Calu3 (cell line): ENCODE measurements at regions not wholly inside any gene's neighbourhood (a gene's known extent, or its start where the extent isn't known, plus 50 kb on each side); places are given as distances from the start of the nearest gene placed in this dataset.

Experiments
- BruUV-seq: library from RNA; stranded (reverse); fragments of 400-500 nt; replicated peaks from 2 replicates; lab custom pipeline; 2021; lab: Mats Ljungman, UMichigan
- CTCF ChIA-PET: fragments of 300-600 bp; sonication (Branson Sonifier 250); formaldehyde crosslinking; loops from one replicate; lab custom pipeline; 2022; ENCODE audit warnings: antibody characterized with exemption; lab: Charles Lee
- DNase-seq: peaks from one replicate; pipeline ENCODE4 v3.0.0; 2022
- H3K27ac Mint-ChIP-seq: one replicate; pipeline ENCODE4 v1.8.0; 2022; ENCODE audit warnings: mixed read lengths; ENCODE audit not compliant: unreplicated experiment
- H3K27me3 Mint-ChIP-seq: one replicate; pipeline ENCODE4 v1.8.0; 2022; ENCODE audit warnings: mixed read lengths; ENCODE audit not compliant: unreplicated experiment
- H3K36me3 Mint-ChIP-seq: one replicate; pipeline ENCODE4 v1.8.0; 2022; ENCODE audit warnings: mild to moderate bottlenecking, moderate library complexity, mixed read lengths; ENCODE audit not compliant: insufficient read depth, unreplicated experiment
- H3K4me1 Mint-ChIP-seq: one replicate; pipeline ENCODE4 v1.8.0; 2022; ENCODE audit warnings: mild to moderate bottlenecking, low read depth, mixed read lengths; ENCODE audit not compliant: unreplicated experiment
- H3K4me3 Mint-ChIP-seq: one replicate; pipeline ENCODE4 v1.8.0; 2022; ENCODE audit warnings: mild to moderate bottlenecking, low read depth, moderate library complexity, mixed read lengths; ENCODE audit not compliant: unreplicated experiment
- H3K9me3 Mint-ChIP-seq: one replicate; pipeline ENCODE4 v1.8.0; 2022; ENCODE audit warnings: low read depth, mixed read lengths; ENCODE audit not compliant: unreplicated experiment
- intact Hi-C: fragments of 100-400 bp; cut with micrococcal nuclease; formaldehyde crosslinking; loops from one replicate; pipeline ENCODE4 v1.10.0; 2022; ENCODE audit not compliant: unreplicated experiment
- TF ChIP-seq, protein P1 (sequence below): fragments of 200-600 bp; IDR thresholded peaks from one replicate; pipeline ENCODE4 v1.8.0; 2022; ENCODE audit warnings: antibody characterized with exemption; ENCODE audit not compliant: unreplicated experiment

DNA sequence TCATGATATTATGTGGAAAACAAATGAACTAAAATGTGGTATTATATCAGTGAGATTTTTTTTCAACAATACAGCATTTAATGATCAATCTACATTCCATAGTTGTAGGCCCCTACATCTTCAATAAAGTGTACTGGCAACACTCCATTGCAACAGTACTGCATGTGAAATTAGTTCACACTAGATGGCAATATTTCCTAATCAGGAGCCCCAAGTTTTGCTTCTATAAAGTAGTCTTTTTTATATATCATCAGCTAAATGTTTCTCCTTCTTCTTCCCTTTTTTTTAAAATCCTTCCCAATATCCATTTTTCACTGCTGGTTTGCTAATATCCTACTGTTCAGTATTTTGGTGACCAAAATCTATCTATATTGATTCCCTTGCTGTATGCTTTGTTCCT lies 528.3 kb upstream of the ATXN8OS start:
- TF ChIP-seq, protein P1, sequence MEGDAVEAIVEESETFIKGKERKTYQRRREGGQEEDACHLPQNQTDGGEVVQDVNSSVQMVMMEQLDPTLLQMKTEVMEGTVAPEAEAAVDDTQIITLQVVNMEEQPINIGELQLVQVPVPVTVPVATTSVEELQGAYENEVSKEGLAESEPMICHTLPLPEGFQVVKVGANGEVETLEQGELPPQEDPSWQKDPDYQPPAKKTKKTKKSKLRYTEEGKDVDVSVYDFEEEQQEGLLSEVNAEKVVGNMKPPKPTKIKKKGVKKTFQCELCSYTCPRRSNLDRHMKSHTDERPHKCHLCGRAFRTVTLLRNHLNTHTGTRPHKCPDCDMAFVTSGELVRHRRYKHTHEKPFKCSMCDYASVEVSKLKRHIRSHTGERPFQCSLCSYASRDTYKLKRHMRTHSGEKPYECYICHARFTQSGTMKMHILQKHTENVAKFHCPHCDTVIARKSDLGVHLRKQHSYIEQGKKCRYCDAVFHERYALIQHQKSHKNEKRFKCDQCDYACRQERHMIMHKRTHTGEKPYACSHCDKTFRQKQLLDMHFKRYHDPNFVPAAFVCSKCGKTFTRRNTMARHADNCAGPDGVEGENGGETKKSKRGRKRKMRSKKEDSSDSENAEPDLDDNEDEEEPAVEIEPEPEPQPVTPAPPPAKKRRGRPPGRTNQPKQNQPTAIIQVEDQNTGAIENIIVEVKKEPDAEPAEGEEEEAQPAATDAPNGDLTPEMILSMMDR, result no peak
- Mint-ChIP-seq H3K4me3 (no peak overlapping the region), H3K27me3 (no peaks in the 10 kb centered on the region), H3K4me1 (no peaks in the 10 kb centered on the region), H3K9me3 (no peaks in the 10 kb centered on the region), H3K36me3 (no peaks in the 10 kb centered on the region), H3K27ac (no peak overlapping the region)
- intact Hi-C loops, result loop anchor here (1.0 kb wide), 1 partner anchor 278 kb away; no protein-coding TSS in a partner anchor
- no TSS peak for BruUV-seq
- CTCF ChIA-PET, result no interaction called here
- DNase-seq, result no peak

DNA sequence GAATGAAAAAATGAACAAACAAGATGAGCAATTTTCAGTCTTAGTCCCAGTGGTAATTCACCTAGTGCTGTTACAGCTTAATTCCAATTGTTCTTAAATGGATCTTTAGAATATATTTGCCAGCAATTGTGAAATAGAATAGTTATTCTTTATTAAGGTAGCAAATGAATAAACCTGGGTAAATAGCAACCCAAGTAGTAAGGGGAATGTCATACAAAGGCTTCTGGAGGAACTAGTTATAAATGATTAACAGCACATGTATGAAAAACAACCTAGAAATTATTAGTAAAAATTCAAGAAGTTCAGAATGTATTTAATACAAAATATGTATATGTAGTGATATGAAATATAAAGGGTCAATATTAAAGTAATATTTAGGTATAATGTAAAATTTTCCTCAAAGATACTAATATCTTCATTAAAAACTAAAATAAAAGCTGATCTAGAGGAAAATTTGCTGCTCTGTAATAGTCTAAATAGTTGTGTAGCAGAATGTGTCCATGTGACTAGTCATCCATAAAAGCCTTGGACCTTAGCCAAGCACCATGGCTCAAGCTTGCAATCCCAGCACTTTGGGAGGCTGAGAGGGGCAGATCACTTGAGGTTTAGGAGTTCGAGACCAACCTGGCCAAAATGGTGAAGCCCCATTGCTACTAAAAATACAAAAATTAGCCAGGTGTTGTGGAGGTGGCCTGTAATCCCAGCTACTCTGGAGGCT lies 535.9 kb upstream of the ATXN8OS start:
- Mint-ChIP-seq H3K36me3 (no peaks in the 10 kb centered on the region), H3K4me3 (no peak overlapping the region), H3K4me1 (no peaks in the 10 kb centered on the region), H3K27ac (no peak overlapping the region), H3K27me3 (no peaks in the 10 kb centered on the region), H3K9me3 (no peaks in the 10 kb centered on the region)
- CTCF ChIA-PET, result no interaction called here
- TF ChIP-seq, protein P1, result no peak
- intact Hi-C loops, result no loop called here
- DNase-seq, result peak; percentile 7
- BruUV-seq, result no TSS peak

DNA sequence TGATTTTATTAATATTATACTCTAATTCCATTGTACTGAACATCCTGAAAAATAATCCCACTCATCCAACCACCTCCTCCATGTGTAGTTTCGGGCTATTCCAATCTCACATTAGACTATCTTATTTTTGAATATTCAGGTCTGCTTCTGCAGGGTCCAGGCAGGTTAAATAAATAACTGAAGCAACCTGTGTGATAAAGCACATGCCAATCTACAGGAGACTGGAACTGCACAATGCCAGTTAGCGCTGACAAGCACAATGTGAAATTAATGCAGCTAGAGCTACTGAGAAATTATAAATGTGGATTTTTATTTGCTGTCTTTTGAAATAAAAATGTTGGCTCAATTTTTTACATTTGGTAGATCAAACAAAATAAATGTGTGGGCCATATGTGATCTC lies 540.1 kb upstream of the ATXN8OS start:
- Mint-ChIP-seq H3K36me3 (no peaks in the 10 kb centered on the region), H3K4me3 (no peak overlapping the region), H3K27ac (no peak overlapping the region), H3K9me3 (no peaks in the 10 kb centered on the region), H3K4me1 (no peaks in the 10 kb centered on the region), H3K27me3 (no peaks in the 10 kb centered on the region)
- TF ChIP-seq, protein P1, result no peak
- BruUV-seq, result no TSS peak
- no peak for DNase-seq
- CTCF ChIA-PET, result no interaction called here
- intact Hi-C loops, result no loop called here

DNA sequence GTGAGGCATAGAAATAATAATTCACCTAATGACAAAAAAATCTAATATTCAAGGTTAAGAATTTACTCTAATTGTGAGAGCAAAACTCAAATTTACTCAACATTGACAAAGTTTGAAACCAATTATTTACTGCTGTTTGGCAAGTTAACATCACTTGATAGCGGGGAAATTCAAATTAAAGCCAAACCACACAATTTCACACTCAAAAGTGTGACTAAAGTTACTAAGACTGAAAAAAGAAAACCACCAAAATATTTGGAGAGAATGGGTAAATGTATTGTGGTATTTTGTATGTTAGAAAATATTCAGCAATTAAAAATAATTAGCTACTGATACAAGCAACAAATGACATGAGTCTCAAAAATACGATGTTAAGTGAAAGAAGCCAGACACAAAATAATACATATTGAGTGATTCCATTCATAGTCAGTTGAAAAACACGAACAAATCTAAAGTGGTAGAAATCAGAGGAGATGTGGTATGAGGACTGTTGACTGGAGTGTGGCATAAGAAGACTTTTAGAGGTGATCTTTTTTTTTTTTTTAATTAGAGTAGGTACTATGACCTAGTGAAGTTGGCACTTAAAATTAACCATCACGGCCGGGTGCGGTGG lies 541.4 kb upstream of the ATXN8OS start:
- intact Hi-C loops, result no loop called here
- Mint-ChIP-seq H3K27ac (no peak overlapping the region), H3K4me1 (no peaks in the 10 kb centered on the region), H3K9me3 (no peaks in the 10 kb centered on the region), H3K27me3 (no peaks in the 10 kb centered on the region), H3K4me3 (no peak overlapping the region), H3K36me3 (no peaks in the 10 kb centered on the region)
- TF ChIP-seq, protein P1, result no peak
- no peak for DNase-seq
- CTCF ChIA-PET, result no interaction called here
- BruUV-seq, result no TSS peak
